Hepatocyte (in vitro differentiated cells): ENCODE measurements at regions not wholly inside any gene's neighbourhood (a gene's known extent, or its start where the extent isn't known, plus 50 kb on each side); places are given as distances from the start of the nearest gene placed in this dataset.

Experiments used
- EZH2phosphoT487 ChIP-seq: fragments of 200-600 bp; sonication (generic); IDR thresholded peaks from one replicate; pipeline ENCODE4 v1.6.1; 2018; ENCODE audit warnings: antibody characterized with exemption, mild to moderate bottlenecking, low read depth, moderate library complexity; ENCODE audit not compliant: unreplicated experiment, severe bottlenecking
- TF ChIP-seq, protein P1 (sequence below): fragments of 200-600 bp; sonication (generic); IDR thresholded peaks from 2 replicates; pipeline ENCODE4 v1.5.1; 2016; ENCODE audit warnings: antibody characterized with exemption, mild to moderate bottlenecking; ENCODE audit not compliant: poor library complexity

GRCh38 chr12:68097386-68097785 lies 62.2 kb downstream of the IFNG start:
- TF ChIP-seq, protein P1, sequence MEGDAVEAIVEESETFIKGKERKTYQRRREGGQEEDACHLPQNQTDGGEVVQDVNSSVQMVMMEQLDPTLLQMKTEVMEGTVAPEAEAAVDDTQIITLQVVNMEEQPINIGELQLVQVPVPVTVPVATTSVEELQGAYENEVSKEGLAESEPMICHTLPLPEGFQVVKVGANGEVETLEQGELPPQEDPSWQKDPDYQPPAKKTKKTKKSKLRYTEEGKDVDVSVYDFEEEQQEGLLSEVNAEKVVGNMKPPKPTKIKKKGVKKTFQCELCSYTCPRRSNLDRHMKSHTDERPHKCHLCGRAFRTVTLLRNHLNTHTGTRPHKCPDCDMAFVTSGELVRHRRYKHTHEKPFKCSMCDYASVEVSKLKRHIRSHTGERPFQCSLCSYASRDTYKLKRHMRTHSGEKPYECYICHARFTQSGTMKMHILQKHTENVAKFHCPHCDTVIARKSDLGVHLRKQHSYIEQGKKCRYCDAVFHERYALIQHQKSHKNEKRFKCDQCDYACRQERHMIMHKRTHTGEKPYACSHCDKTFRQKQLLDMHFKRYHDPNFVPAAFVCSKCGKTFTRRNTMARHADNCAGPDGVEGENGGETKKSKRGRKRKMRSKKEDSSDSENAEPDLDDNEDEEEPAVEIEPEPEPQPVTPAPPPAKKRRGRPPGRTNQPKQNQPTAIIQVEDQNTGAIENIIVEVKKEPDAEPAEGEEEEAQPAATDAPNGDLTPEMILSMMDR, result no peak
- TF ChIP-seq EZH2phosphoT487, result no peak
